ENCODE measurements at regions not wholly inside any gene's neighbourhood (a gene's known extent, or its start where the extent isn't known, plus 50 kb on each side); places are given as distances from the start of the nearest gene placed in this dataset.
"Not testable (repeated sequence)": the region's sequence is repeated elsewhere in the genome, so short reads cannot be mapped to it uniquely, and the experiment has no call there.

- Histone ChIP-seq H3K9me3 (ENCODE audit: control insufficient read depth, low read length) (no peaks in the 10 kb centered on the region), H3K36me3 (ENCODE audit: control insufficient read depth, insufficient read depth, low read length) (no peaks in the 10 kb centered on the region), H3K27me3 (ENCODE audit: control insufficient read depth, insufficient read depth, low read length, poor library complexity, severe bottlenecking) (no peaks in the 10 kb centered on the region), H3K4me3 (ENCODE audit: insufficient read depth, low read depth, low read length) (no peak overlapping the region), H3K27ac (ENCODE audit: insufficient read depth, low read depth, low read length, poor library complexity, severe bottlenecking) (no peak overlapping the region), H3K4me1 (ENCODE audit: control insufficient read depth, insufficient read depth, low read length) (no peaks in the 10 kb centered on the region)
- 89 to 91% methylated on average over 4 of the region's 4 CpGs for WGBS, 2 experiments
Measured at GRCh38 chr6:134663356-134663755, 286.5 kb downstream of the ALDH8A1 start.

GRCh38 chr6:134662077-134662700 lies 287.7 kb downstream of the ALDH8A1 start:
- Histone ChIP-seq H3K4me3 (ENCODE audit: insufficient read depth, low read depth, low read length) (no peak overlapping the region), H3K36me3 (ENCODE audit: control insufficient read depth, insufficient read depth, low read length) (no peaks in the 10 kb centered on the region), H3K4me1 (ENCODE audit: control insufficient read depth, insufficient read depth, low read length) (no peaks in the 10 kb centered on the region), H3K9me3 (ENCODE audit: control insufficient read depth, low read length) (no peaks in the 10 kb centered on the region), H3K27ac (ENCODE audit: insufficient read depth, low read depth, low read length, poor library complexity, severe bottlenecking) (no peak overlapping the region), H3K27me3 (ENCODE audit: control insufficient read depth, insufficient read depth, low read length, poor library complexity, severe bottlenecking) (no peaks in the 10 kb centered on the region)

- H3K27ac ChIP-seq (ENCODE audit: insufficient read depth, low read depth, low read length, poor library complexity, severe bottlenecking); H3K4me1 ChIP-seq (ENCODE audit: control insufficient read depth, insufficient read depth, low read length); H3K27me3 ChIP-seq (ENCODE audit: control insufficient read depth, insufficient read depth, low read length, poor library complexity, severe bottlenecking); H3K36me3 ChIP-seq (ENCODE audit: control insufficient read depth, insufficient read depth, low read length); H3K4me3 ChIP-seq (ENCODE audit: insufficient read depth, low read depth, low read length); H3K9me3 ChIP-seq (ENCODE audit: control insufficient read depth, low read length): not testable (repeated sequence)
- 100% methylated on average over 1 of the region's 1 CpG for WGBS, 2 experiments
Measured at GRCh38 chr6:134659885-134660284, 290.0 kb downstream of the ALDH8A1 start.

- H3K4me3 ChIP-seq (ENCODE audit: insufficient read depth, low read depth, low read length), result no peak overlapping the region
- H3K36me3 ChIP-seq (ENCODE audit: control insufficient read depth, insufficient read depth, low read length), result no peaks in the 10 kb centered on the region
- H3K9me3 ChIP-seq (ENCODE audit: control insufficient read depth, low read length), result no peaks in the 10 kb centered on the region
- 96 to 100% methylated on average over 4 to 5 of the region's 5 CpGs for WGBS, 2 experiments
- no peaks in the 10 kb centered on the region for H3K27me3 ChIP-seq (ENCODE audit: control insufficient read depth, insufficient read depth, low read length, poor library complexity, severe bottlenecking)
- no peaks in the 10 kb centered on the region for H3K4me1 ChIP-seq (ENCODE audit: control insufficient read depth, insufficient read depth, low read length)
- H3K27ac ChIP-seq (ENCODE audit: insufficient read depth, low read depth, low read length, poor library complexity, severe bottlenecking), result no peak overlapping the region
Measured at GRCh38 chr6:134658596-134658995, 291.3 kb downstream of the ALDH8A1 start.

GRCh38 chr6:134657751-134658527 lies 292.0 kb downstream of the ALDH8A1 start:
- Histone ChIP-seq H3K4me3 (ENCODE audit: insufficient read depth, low read depth, low read length) (no peak overlapping the region), H3K27ac (ENCODE audit: insufficient read depth, low read depth, low read length, poor library complexity, severe bottlenecking) (no peak overlapping the region), H3K9me3 (ENCODE audit: control insufficient read depth, low read length) (no peaks in the 10 kb centered on the region), H3K36me3 (ENCODE audit: control insufficient read depth, insufficient read depth, low read length) (no peaks in the 10 kb centered on the region), H3K27me3 (ENCODE audit: control insufficient read depth, insufficient read depth, low read length, poor library complexity, severe bottlenecking) (no peaks in the 10 kb centered on the region), H3K4me1 (ENCODE audit: control insufficient read depth, insufficient read depth, low read length) (no peaks in the 10 kb centered on the region)
- WGBS, 2 experiments, result 66 to 78% methylated on average over 2 to 3 of the region's 3 CpGs

GRCh38 chr6:134657343-134657742 lies 292.6 kb downstream of the ALDH8A1 start:
- Histone ChIP-seq H3K9me3 (ENCODE audit: control insufficient read depth, low read length) (no peaks in the 10 kb centered on the region), H3K27ac (ENCODE audit: insufficient read depth, low read depth, low read length, poor library complexity, severe bottlenecking) (no peak overlapping the region), H3K36me3 (ENCODE audit: control insufficient read depth, insufficient read depth, low read length) (no peaks in the 10 kb centered on the region), H3K4me1 (ENCODE audit: control insufficient read depth, insufficient read depth, low read length) (no peaks in the 10 kb centered on the region), H3K27me3 (ENCODE audit: control insufficient read depth, insufficient read depth, low read length, poor library complexity, severe bottlenecking) (no peaks in the 10 kb centered on the region), H3K4me3 (ENCODE audit: insufficient read depth, low read depth, low read length) (no peak overlapping the region)
- WGBS, 2 experiments, result 91 to 96% methylated on average over 3 of the region's 3 CpGs

GRCh38 chr6:134654751-134655150 lies 295.1 kb downstream of the ALDH8A1 start:
- Histone ChIP-seq H3K27me3 (ENCODE audit: control insufficient read depth, insufficient read depth, low read length, poor library complexity, severe bottlenecking) (no peaks in the 10 kb centered on the region), H3K27ac (ENCODE audit: insufficient read depth, low read depth, low read length, poor library complexity, severe bottlenecking) (no peak overlapping the region), H3K36me3 (ENCODE audit: control insufficient read depth, insufficient read depth, low read length) (no peaks in the 10 kb centered on the region), H3K4me1 (ENCODE audit: control insufficient read depth, insufficient read depth, low read length) (no peaks in the 10 kb centered on the region), H3K9me3 (ENCODE audit: control insufficient read depth, low read length) (no peaks in the 10 kb centered on the region), H3K4me3 (ENCODE audit: insufficient read depth, low read depth, low read length) (no peak overlapping the region)

GRCh38 chr6:134651519-134651918 lies 298.4 kb downstream of the ALDH8A1 start:
- Histone ChIP-seq H3K36me3 (ENCODE audit: control insufficient read depth, insufficient read depth, low read length) (no peaks in the 10 kb centered on the region), H3K27me3 (ENCODE audit: control insufficient read depth, insufficient read depth, low read length, poor library complexity, severe bottlenecking) (no peaks in the 10 kb centered on the region), H3K4me3 (ENCODE audit: insufficient read depth, low read depth, low read length) (no peak overlapping the region), H3K27ac (ENCODE audit: insufficient read depth, low read depth, low read length, poor library complexity, severe bottlenecking) (no peak overlapping the region), H3K9me3 (ENCODE audit: control insufficient read depth, low read length) (no peaks in the 10 kb centered on the region), H3K4me1 (ENCODE audit: control insufficient read depth, insufficient read depth, low read length) (no peaks in the 10 kb centered on the region)
- WGBS, 2 experiments, result 95% methylated on average over 3 of the region's 3 CpGs

- H3K9me3 ChIP-seq (ENCODE audit: control insufficient read depth, low read length), result no peaks in the 10 kb centered on the region
- H3K27me3 ChIP-seq (ENCODE audit: control insufficient read depth, insufficient read depth, low read length, poor library complexity, severe bottlenecking), result no peaks in the 10 kb centered on the region
- WGBS, 2 experiments, result 59 to 75% methylated on average over 1 of the region's 3 CpGs
- no peak overlapping the region for H3K27ac ChIP-seq (ENCODE audit: insufficient read depth, low read depth, low read length, poor library complexity, severe bottlenecking)
- no peaks in the 10 kb centered on the region for H3K36me3 ChIP-seq (ENCODE audit: control insufficient read depth, insufficient read depth, low read length)
- no peaks in the 10 kb centered on the region for H3K4me1 ChIP-seq (ENCODE audit: control insufficient read depth, insufficient read depth, low read length)
- H3K4me3 ChIP-seq (ENCODE audit: insufficient read depth, low read depth, low read length), result no peak overlapping the region
Measured at GRCh38 chr6:134647861-134648260, 302.0 kb downstream of the ALDH8A1 start.

GRCh38 chr6:134642819-134643218 lies 307.1 kb downstream of the ALDH8A1 start:
- Histone ChIP-seq H3K4me1 (ENCODE audit: control insufficient read depth, insufficient read depth, low read length) (no peaks in the 10 kb centered on the region), H3K36me3 (ENCODE audit: control insufficient read depth, insufficient read depth, low read length) (no peaks in the 10 kb centered on the region), H3K4me3 (ENCODE audit: insufficient read depth, low read depth, low read length) (no peak overlapping the region), H3K27me3 (ENCODE audit: control insufficient read depth, insufficient read depth, low read length, poor library complexity, severe bottlenecking) (no peaks in the 10 kb centered on the region), H3K27ac (ENCODE audit: insufficient read depth, low read depth, low read length, poor library complexity, severe bottlenecking) (no peak overlapping the region), H3K9me3 (ENCODE audit: control insufficient read depth, low read length) (no peaks in the 10 kb centered on the region)
- 91 to 96% methylated on average over 4 of the region's 4 CpGs for WGBS, 2 experiments

Measured in ectodermal cell (in vitro differentiated cells).